Subcutaneous abdominal adipose tissue (tissue), 5 donors: ENCODE measurements at regions not wholly inside any gene's neighbourhood (a gene's known extent, or its start where the extent isn't known, plus 50 kb on each side); places are given as distances from the start of the nearest gene placed in this dataset.

Source experiments
- H3K27ac ChIP-seq: one replicate; pipeline ENCODE4 v1.7.0; 2013; ENCODE audit warnings: low read depth, mild to moderate bottlenecking, inconsistent platforms, low read length, moderate library complexity
- H3K27me3 ChIP-seq, 5 donors: one replicate each; pipeline ENCODE4 v1.7.0; 2013; ENCODE audit warnings: low read length in 5 of 5, inconsistent platforms in 1 of 5; ENCODE audit not compliant: control insufficient read depth in 5 of 5, insufficient read depth in 4 of 5
- H3K36me3 ChIP-seq, 5 donors: one replicate each; pipeline ENCODE4 v1.7.0; 2013; ENCODE audit warnings: low read length in 5 of 5; ENCODE audit not compliant: control insufficient read depth in 5 of 5, insufficient read depth in 5 of 5
- H3K4me1 ChIP-seq, 5 donors: one replicate each; pipeline ENCODE4 v1.7.0; 2013; ENCODE audit warnings: low read length in 5 of 5, mild to moderate bottlenecking in 3 of 5, moderate library complexity in 1 of 5; ENCODE audit not compliant: control insufficient read depth in 5 of 5, insufficient read depth in 5 of 5
- H3K4me3 ChIP-seq, 5 donors: one replicate each; pipeline ENCODE4 v1.7.0; 2013; ENCODE audit warnings: low read length in 5 of 5, low read depth in 1 of 5
- H3K9ac ChIP-seq, 5 donors: one replicate each; pipeline ENCODE4 v1.7.0; 2013; ENCODE audit warnings: low read length in 5 of 5, mild to moderate bottlenecking in 4 of 5, moderate library complexity in 3 of 5
- H3K9me3 ChIP-seq, 5 donors: one replicate each; pipeline ENCODE4 v1.7.0; 2013; ENCODE audit warnings: low read length in 5 of 5; ENCODE audit not compliant: control insufficient read depth in 5 of 5
- donor health status: healthy.
- donor health status: healthy.
- donor health status: healthy.
- donor health status: healthy.
- donor health status: healthy.

DNA sequence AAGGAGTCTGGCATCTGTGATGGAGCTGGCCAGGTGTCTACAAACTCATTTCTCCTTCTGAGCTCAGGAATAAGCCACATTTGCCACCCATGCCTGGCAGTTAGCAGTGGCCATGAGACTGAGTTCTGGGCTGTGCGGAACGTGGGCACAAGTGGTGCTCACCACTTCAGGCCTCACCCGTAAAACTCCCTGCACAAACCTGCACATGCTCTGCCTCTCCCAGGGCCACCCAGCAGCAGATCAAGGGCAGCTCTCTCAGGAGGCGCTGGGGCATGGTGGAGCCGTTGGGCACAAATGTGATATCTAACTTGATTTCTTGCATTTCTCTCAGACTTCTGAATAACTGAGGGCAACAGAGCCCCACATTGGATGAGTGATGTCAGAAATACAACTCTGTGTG lies 269.5 kb downstream of the HIVEP2 start:
- Histone ChIP-seq H3K9ac (no peak overlapping the region), H3K27me3 (peaks cover 0 to 7% (median 3%) of the 10 kb centered on the region in 5 donors), H3K36me3 (no peaks in the 10 kb centered on the region), H3K9me3 (no peaks in the 10 kb centered on the region), H3K27ac (no peak overlapping the region), H3K4me1 (no peaks in the 10 kb centered on the region), H3K4me3 (no peak overlapping the region)

DNA sequence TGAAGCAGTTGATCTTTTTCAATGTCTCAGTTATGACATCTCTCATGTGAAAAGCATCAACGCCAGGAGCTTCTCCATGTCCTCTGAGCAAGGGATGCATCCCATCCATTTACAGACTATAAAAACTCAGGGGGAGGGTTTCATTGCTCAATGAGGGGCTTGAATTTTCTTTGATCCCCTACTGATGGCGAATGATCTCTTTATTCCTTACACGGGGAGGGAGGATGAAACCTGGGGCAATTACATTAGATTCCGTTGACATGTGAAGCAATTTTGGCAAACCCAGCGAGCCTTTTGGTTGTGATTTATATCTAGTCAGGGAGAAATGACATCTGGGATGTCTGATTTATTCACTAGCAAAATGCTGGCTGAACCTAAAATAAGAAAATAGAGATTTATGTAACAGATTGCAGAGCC lies 268.9 kb downstream of the HIVEP2 start:
- no peak overlapping the region for H3K9ac ChIP-seq
- H3K36me3 ChIP-seq: no peaks in the 10 kb centered on the region
- no peaks in the 10 kb centered on the region for H3K4me1 ChIP-seq
- no peak overlapping the region for H3K27ac ChIP-seq
- H3K4me3 ChIP-seq: no peak overlapping the region
- peaks cover 0 to 7% (median 3%) of the 10 kb centered on the region in 5 donors for H3K27me3 ChIP-seq
- H3K9me3 ChIP-seq: no peaks in the 10 kb centered on the region

DNA sequence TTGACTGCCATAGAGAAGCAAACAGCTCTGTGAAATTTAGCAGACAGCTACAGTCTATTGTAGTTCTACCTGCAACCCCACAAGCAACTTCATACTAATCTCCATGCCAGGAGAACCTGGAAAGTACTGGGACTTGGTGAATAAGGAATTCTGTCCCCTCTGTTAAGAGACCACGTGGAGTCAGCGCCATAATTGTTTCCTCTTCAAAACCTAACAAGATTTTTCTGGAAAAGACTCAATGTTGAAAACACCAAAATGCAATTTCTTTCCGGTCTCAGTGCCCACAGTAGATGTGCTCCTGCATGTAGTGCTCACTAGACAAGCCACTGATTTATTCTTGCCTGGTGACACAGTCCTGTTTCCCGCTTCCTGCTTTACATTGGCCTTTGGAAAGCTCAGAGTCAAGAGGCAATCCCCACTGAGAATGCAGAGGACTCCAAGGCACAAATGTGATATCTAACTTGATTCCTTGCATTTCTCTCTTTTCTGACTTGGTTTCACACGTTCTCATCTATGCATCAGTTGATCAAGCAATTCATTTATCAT lies 268.3 kb downstream of the HIVEP2 start:
- Histone ChIP-seq H3K9ac (no peak overlapping the region), H3K36me3 (no peaks in the 10 kb centered on the region), H3K27me3 (peaks cover 0 to 7% (median 3%) of the 10 kb centered on the region in 5 donors), H3K4me1 (no peaks in the 10 kb centered on the region), H3K9me3 (no peaks in the 10 kb centered on the region), H3K4me3 (no peak overlapping the region), H3K27ac (no peak overlapping the region)

DNA sequence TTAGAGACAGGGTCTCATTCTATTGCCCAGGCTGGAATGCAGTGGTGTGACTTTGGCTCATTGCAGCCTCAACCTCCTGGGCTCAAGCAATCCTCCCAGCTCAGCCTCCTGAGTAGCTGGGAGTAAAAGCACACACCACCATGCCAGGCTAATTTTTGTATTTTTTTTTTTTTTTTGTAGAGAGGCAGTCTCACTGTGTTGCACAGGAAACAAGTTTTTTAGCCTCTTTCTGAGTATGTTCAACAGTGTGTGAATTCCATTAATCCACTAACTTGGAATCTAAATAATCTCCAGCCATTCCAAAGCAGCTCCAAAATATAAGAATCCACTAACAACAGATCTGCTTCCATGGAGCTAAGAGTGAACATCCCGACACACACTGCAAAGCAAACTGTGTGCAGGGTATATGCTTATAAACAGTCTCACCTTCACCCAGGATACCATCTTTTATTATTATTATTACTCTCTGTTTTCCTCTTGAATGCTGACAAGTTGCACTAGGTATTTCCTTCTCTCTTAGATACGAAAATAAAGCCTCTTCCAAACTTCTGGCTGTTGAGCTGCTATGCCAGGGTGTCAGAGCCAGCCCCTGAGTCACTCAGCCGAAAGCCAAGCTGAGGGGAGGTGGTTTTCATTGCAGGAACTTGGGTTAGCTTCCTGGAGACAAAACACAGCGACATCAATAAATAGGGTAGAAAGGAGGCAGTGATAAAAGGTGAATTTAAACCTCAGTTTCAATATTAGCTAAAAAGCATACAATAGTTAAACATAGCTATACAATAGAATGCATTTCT lies 264.9 kb downstream of the HIVEP2 start:
- Histone ChIP-seq H3K27me3 (peaks cover 0 to 6% (median 3%) of the 10 kb centered on the region in 5 donors), H3K9ac (no peak overlapping the region), H3K4me1 (no peaks in the 10 kb centered on the region), H3K4me3 (no peak overlapping the region), H3K27ac (no peak overlapping the region), H3K9me3 (no peaks in the 10 kb centered on the region), H3K36me3 (no peaks in the 10 kb centered on the region)

DNA sequence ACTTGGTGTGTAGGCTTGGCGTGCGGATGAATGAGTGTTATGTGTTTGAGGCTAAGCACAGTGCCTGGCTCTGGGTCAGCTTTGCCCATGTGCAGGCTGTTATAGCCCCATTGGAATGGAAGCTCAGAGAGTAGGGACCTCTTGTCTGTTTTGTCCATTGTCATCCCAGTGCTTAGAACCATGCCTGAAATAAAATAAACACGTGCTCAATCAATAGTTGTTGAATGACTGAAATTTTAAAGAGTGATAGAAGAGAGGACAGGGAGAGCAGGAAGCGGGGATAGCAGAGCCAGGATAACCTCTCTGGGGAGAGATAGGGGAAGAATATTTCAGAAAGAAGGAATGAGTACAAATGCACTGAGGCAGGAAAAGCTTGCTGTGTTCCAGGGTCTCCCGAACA lies 263.9 kb downstream of the HIVEP2 start:
- Histone ChIP-seq H3K9ac (no peak overlapping the region), H3K36me3 (no peaks in the 10 kb centered on the region), H3K4me1 (no peaks in the 10 kb centered on the region), H3K4me3 (no peak overlapping the region), H3K27me3 (no peaks in the 10 kb centered on the region), H3K9me3 (no peaks in the 10 kb centered on the region), H3K27ac (no peak overlapping the region)

DNA sequence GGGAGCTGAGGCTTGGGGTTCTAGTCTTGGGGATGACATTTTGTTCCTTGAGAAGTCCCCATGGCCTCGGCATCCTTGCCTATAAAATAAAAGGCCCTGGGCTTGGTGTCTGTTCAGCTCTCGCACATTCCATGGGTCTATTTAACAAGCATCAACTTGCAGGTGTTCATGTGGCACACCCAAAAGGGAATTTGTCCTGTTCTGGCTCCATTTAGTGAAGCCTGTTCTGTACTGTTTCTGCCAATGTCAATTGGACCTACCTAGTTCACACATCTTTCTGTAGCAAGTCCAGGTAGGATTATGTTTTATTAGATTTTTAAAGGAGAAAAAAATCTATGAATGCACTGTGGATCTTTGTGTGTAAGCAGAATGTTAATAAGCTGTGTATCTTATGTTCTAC lies 262.0 kb downstream of the HIVEP2 start:
- H3K4me3 ChIP-seq: no peak overlapping the region
- no peak overlapping the region for H3K27ac ChIP-seq
- no peak overlapping the region for H3K9ac ChIP-seq
- no peaks in the 10 kb centered on the region for H3K4me1 ChIP-seq
- no peaks in the 10 kb centered on the region for H3K27me3 ChIP-seq
- H3K9me3 ChIP-seq: no peaks in the 10 kb centered on the region
- H3K36me3 ChIP-seq: no peaks in the 10 kb centered on the region

DNA sequence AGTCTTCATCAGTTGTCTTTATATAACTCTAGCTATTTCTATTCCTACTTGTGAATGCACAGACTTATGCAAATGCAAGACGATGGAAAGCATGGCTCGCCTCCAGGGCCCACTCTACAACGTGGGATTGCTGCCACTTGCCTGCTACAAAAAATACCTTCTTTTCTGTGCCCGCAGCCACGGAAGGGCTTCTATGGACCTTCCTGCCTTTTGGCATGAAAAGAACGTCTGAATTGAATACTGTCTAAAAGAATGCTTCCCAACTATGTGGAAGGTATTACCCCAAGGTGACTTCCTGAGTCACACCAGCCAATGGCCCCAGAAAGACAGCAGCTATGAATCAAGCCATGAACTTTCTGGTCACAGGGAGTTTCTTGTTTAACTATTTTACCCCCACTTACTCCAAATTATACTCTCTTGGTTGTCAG lies 261.2 kb downstream of the HIVEP2 start:
- H3K36me3 ChIP-seq: no peaks in the 10 kb centered on the region
- H3K9me3 ChIP-seq: no peaks in the 10 kb centered on the region
- H3K27ac ChIP-seq: no peak overlapping the region
- no peaks in the 10 kb centered on the region for H3K27me3 ChIP-seq
- no peak overlapping the region for H3K4me3 ChIP-seq
- no peak overlapping the region for H3K9ac ChIP-seq
- H3K4me1 ChIP-seq: no peaks in the 10 kb centered on the region

DNA sequence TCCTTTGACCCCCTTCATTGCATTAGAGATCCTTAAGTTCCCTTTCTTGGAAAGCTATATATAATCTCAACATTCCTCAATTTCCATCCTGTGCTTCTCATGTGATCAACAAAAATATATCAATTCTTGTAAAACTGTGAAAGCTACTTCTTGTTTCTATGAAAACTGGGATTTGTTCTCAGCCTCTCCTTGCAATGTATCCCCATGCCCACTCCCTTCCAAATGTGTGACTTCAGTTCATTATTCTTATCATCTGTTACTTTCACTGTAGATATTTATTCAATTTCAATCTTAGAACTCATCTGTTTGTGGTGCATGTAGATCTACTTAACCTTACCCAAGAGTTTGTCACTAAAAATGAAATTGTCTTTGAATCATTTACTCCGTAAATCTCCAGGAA lies 260.6 kb downstream of the HIVEP2 start:
- Histone ChIP-seq H3K9me3 (no peaks in the 10 kb centered on the region), H3K4me1 (no peaks in the 10 kb centered on the region), H3K4me3 (no peak overlapping the region), H3K27me3 (no peaks in the 10 kb centered on the region), H3K36me3 (no peaks in the 10 kb centered on the region), H3K27ac (no peak overlapping the region), H3K9ac (no peak overlapping the region)

DNA sequence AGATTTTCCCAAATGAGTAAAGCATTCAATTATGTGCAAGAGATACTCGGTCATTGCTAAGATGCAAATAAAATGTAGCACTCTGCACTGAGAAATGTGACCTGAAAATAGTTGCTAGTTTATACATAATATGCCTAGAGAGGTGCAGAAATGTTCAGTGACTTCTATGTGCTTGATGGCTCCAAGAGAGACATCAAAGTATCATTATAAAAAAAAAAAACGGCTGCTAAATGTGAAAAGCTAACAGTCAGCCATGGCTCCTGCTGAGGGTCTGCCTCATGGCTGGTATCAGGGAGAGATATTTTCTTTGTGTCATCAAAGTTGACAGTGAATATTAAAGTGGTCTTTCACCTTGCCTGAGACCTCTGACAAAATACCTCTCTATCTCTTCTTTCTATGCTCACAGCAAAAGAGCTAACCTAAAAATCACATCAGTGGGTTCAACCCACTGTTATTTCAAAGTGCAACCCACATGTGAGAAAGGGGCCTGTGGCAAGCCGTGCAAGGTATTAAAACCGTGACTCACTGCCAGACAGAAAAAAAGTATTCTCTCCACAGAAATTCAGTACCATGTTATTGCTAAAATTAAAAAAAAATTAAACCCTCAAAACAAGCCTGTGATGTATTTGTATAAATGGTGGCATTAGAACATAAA lies 259.0 kb downstream of the HIVEP2 start:
- Histone ChIP-seq H3K27me3 (no peaks in the 10 kb centered on the region), H3K9me3 (no peaks in the 10 kb centered on the region), H3K4me1 (no peaks in the 10 kb centered on the region), H3K4me3 (no peak overlapping the region), H3K9ac (no peak overlapping the region), H3K36me3 (no peaks in the 10 kb centered on the region), H3K27ac (no peak overlapping the region)

DNA sequence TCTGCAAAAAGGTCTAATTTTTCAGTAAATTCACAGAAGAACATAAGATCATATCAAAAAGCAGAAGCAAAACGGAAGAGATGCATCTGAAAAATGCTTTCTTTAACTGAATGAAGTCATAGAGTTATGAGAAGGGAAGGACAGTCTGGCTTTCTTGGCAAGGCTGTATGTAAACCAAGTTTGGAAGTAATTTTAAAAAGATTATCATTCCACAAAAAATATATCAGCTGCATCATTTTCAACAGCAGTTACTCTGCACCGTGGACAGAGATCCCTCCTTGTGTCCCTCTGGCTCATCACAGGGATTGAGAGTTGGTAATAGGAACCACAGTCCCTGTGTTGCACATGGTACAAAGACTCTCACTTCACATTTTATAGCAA lies 258.5 kb downstream of the HIVEP2 start:
- Histone ChIP-seq H3K9ac (no peak overlapping the region), H3K4me3 (no peak overlapping the region), H3K27ac (no peak overlapping the region), H3K4me1 (no peaks in the 10 kb centered on the region), H3K9me3 (no peaks in the 10 kb centered on the region), H3K36me3 (no peaks in the 10 kb centered on the region), H3K27me3 (no peaks in the 10 kb centered on the region)
